NCI-H1105 (cell line): ENCODE measurements at regions not wholly inside any gene's neighbourhood (a gene's known extent, or its start where the extent isn't known, plus 50 kb on each side); places are given as distances from the start of the nearest gene placed in this dataset.
"Not testable (repeated sequence)": the region's sequence is repeated elsewhere in the genome, so short reads cannot be mapped to it uniquely, and the experiment has no call there.

Source experiments
- DNase-seq: peaks from one replicate; lab custom pipeline; 2025; lab: John Stamatoyannopoulos, UW

DNA sequence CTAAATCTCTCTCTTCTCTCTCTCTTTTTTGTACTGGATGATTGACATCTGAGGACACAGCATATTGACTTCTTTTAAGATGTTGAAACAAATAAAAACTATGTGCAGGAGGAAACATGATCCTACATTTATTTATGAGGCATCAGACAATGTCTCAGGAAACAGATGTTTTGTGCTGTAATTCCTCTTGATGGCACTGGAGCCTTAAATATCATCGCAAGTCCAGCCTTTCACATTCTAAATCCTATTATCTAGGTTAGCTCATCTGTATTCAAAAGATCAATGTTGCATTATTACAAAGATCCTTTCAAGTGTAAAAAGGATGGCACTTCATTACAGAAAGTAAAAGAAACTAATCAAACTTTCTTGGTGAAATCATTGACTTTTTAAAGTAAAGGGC lies 63.9 kb downstream of the MAT2B start:
- DNase-seq = no peak

DNA sequence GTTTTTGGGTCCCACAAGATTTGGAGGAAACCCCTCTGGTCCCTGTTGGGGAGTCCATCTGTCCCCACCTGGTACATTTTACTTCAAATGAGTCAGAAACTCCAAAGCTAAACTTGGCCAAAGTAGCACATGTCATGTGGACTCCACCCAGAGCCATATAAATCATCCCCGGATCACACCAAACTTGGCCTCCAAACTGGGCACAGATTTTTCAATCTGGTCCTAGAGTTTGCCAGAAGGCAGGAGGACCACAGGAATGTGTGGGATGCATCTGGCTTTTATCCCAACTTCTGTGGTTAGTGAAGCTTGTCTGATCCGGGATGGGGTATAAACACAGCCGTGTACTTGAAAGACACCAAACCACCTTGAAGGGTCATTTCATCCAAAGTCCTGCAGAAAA lies 66.3 kb downstream of the MAT2B start:
- no peak for DNase-seq

DNA sequence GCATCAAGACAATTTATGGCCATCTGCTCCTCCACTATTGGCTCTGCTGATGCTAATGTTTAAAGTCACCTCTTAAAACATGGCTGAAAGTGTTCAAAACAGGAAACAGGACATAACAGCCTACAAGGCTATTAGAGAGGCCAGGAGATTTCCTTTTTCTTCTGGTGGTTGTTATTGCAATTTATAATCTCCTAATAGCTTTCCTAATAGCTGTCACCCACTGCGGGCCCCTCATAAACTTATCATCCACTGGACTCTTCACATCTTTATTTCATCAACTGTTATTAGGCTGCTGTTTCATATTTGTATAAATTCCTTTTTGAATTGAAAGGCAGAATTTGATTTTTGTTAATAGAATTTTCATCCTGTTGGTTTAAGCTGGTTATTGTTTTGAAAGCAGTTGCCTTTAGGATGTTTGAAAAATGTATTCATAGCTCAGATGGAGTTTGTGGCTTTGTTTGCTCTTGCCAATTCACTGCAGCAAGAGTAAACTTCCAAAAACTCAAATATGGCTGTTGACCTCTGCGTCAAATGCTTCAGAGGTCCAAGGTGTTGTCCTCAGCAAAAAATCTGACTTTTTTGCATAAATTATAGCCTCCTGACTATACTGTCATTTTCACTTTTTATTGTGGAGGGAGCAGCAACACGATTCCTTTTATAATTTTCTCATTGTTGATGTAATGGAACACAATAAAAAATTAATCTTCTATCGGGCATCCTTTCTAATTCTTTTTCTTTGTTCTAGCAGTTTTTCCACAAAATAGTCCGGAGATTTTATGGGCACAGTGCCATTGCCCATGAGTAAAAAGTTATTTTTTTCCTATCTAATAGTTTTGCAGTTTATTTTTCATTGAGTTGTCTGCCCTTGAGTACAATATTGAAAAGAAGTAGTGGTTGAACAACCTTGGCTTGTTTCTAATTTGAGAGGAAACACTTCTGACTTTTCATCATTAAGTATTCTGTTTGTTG lies 69.3 kb downstream of the MAT2B start:
- no peak for DNase-seq

DNA sequence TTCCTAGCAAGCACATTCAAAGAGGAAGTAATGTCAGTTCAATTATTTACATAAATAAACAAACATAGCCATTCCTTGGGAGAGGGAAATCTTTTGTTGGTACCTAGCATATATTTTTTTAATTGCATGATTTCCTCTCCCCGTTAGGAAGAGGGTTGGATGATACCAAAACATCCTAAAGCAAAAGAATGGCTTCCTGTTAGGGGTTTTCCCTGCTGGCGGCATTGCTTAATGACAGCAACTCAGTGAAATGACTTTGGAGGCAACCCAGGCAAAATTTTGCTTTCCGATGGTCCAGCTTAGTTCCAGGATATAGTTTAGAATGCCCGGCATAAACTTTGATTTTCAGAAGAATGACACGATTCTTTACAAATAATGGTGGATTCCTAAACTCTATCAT lies 73.2 kb downstream of the MAT2B start:
- no peak for DNase-seq

DNA sequence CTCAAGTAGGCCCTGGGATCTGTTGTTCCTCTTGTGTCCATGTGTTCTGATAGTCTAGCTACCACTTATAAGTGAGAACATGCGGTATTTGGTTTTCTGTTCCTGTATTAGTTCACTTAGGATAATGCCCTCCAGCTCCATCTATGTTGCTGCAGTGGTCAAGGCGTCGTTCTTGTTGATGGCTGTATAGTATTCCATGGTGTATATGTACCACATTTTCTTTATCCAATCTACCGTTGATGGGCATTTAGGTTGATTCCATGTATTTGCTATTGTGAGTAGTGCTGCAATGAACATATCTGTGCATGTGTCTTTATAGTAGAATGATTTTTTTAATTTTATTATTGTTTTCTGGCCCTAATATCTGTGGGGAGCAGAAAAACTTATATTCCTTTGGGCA lies 74.3 kb downstream of the MAT2B start:
- no peak for DNase-seq

DNA sequence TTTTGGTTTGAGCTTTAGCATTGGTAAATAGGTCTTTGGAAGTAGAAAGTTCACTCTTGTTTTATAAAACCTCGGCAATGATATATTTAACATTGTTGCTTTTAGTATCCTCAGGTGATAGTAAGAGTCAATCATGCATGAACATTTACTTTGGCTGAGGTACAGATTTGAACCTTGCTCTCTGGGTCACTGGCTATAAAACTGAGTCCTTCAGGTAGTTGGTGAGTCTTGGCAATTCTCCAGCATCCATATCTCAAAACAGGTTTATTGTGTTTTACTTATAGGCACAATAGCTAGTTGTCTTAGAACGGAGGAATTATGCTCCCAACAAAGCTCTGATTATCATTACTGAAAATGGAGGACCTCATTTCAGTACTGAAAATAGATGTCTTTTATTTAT lies 75.1 kb downstream of the MAT2B start:
- no peak for DNase-seq

DNA sequence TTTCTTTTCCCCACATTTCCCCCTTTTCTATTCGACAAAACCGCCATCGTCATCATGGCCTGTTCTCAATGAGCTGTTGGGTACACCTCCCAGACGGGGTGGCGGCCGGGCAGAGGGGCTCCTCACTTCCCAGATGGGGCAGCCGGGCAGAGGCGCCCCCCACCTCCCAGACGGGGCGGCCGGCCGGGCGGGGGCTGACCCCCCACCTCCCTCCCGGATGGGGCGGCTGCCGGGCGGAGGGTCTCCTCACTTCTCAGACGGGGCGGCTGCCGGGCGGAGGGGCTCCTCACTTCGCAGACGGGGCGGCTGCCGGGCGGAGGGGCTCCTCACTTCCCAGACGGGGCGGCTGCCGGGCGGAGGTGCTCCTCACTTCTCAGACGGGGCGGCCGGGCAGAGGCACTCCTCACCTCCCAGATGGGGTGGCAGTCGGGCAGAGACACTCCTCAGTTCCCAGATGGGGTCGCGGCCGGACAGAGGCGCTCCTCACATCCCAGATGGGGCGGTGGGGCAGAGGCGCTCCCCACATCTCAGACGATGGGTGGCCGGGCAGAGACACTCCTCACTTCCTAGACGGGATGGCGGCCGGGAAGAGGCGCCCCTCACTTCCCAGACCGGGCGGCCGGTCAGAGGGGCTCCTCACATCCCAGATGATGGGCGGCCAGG lies 78.2 kb downstream of the MAT2B start:
- not testable (repeated sequence) for DNase-seq

DNA sequence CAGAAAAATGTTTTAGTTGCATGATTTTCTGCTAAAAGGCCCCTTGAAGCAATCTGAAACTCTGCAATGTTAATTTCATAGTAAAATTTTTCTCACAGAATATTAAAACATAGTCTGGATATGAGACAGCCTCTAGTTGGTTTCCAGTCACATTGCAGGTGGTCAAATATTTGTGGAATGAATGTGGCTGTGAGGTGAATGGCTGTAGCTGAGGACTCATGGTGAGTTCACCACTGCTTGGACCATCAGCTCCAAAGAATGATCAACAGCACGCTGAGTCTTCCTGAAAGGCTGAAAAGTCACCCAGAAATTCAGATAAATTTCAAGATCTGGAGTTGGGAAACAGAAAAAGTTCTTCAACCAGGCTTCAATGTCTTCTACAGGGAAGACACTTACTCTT lies 79.8 kb downstream of the MAT2B start:
- no peak for DNase-seq

DNA sequence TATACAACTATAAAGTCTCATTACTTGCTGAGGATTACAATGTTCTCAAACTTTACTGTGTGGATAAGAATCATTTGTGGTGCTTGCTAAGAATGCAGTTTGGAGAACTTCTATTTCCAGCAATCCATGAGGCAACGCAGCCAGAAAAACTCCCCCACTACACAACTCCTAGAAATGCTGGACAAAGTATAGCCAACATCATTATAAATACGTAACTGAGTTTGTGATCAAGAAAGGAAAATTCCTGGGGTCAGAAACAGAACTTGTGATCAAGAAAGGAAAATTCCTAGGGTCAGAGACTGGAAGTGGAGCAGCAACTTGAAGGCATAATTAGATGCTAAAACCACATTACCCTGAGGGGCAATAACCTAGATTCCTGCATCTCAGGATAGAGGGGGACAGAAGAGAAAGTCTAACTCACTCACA lies 81.1 kb downstream of the MAT2B start:
- no peak for DNase-seq

DNA sequence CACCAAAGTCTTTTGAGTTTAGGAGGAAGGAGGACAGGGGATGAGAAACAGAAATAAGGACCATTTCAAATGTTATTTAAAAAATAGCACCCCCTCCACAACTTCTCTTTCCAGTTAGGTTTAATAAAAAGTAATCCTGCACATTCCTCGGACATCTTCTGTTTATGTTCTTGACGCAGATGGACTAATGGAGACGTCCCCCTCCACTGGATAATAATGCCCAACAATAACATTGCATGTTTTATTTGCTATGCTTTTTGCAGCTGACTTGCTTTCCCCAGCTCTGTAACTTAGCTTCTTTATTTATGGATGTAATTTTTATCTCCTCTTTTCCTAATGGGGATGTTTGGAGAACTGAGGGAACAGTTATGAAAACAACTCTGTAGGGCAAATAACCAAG lies 89.5 kb downstream of the MAT2B start:
- no peak for DNase-seq

DNA sequence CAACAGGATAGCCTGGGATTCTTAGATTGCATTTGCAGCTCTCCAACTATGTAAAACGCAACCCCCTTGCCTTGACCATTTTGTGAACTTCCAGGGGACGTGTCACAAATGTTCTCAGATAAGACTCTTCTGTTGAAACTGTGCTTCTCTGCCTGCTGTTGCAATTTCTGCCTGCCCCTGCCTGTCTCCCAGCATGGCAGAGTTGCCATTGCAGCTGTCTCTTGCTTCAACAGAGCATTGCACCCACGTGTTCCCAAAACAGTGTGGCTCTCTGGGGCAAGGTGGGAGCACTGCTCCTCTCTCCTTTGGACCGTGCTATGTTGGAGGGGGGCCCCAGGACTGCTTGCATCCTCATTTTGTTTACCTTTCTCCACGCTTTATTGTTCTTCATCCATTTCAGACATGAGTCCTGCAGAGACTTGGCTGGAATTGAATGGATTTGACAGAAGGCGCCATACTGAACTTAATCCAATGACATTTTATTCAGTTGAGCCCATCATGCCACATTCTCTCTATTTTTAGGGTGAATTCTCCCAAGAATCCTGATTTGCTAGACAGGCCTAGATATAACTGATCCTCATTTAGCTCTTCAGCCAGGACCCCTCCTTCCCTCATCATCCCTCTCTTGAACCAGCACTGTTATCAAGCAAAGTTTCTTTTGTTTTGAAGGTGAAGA lies 90.7 kb downstream of the MAT2B start:
- DNase-seq = no peak

DNA sequence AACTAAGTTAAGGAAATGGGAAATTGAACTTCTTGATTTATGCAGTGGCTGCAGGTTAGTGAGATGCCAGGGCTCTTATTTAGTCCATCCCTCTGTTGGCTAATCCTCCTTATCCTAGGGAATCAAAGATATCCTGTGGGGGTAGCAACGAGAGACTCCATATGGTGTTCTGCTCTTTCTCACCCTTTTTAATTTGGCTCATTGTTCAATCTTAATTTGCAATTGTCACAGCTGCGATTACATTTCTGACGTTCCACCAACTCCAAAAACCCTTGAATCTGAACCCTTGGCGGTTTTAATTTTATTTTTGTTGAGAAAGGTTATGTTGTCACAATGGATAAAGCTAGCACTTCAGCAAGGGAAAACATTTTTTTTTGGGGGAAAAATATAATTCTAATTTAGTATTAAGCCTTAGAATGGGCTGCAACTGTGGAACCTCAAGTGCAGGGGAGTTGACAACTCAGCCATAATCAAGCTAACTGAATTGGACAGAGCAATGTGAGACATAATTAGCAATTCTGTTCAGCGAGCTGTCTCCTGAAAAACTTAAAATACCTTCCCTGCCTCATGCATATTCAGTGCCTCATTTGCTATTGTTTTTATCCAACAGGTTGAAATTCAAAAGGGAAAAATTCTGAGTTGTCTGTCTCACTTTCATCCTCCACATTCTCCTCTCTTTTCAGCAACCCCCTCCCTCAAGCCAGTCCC lies 91.3 kb downstream of the MAT2B start:
- DNase-seq = no peak

DNA sequence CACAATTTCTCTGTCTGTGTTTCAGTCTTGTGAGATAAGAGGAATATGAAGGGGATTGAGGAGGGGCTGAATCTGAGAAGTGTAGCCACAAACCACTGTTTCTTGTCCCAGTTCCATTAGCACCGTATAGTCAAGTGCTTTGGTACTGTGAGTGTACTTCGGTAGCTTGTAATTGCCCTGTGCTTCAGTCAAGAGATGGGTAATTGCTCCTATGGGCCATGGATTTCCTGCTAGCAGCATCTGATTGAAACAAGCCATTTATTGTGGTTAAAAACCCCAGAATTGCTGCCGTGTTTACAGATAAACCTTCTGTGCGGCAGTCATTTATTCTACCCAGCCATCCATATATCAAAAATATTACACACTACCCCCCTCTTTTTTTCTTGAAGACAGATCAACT lies 98.6 kb downstream of the MAT2B start:
- no peak for DNase-seq

DNA sequence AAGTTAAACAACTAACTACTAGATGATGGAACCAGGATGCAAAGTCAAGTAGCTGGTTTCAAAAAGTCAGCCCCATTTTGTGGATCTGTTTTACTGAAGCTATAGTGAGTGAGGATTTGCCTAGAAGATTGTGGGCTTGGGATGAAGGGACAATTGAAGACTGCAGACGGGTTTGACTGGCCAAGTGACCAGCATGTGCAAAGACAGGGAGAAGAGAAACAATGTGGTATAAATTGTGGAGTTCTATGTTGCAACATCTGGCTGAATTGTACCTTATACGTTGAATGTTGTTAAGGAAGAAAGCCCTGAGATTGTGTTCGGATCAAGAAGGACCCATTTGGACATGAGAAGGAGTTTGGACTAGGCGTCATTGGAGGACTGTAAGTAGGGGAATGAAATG lies 101.8 kb downstream of the MAT2B start:
- DNase-seq = no peak

DNA sequence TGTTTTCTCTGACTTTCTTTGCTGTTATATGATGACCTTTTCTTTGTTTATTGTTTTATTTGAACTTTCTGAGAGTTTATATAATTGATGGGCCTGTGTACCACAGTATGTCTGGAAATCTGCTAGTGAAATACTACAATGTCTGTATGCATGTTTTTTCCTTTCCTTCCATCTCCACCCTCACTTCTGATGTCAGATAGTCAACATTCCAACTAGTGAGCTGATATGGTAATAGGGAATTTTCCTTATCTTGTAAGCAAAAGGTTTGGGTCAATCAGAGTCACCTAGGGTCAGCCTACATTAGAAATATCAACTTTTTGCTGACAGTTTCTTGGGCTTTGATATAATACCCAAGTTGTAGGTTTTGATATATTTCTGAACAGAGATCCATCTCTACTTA lies 103.2 kb downstream of the MAT2B start:
- DNase-seq = no peak

DNA sequence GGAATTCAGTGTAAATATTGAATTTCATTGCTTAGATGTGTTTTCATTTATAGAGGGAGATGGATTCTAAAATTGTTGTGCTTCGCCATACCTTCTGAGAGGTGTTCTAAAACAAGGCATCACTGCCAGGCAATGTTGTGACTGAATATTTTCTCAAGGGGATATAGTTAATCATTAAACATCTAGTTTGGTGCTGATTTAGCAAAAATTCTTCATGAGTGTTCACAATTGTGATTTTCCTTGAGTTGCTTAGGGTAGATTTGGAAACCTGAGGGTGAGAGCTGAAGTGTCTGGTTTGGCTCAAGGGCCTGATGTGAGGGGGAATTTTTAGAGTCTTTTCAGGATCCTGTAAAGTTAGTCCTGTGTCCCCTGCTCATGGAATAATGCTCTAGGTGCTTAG lies 104.5 kb downstream of the MAT2B start:
- DNase-seq = no peak

DNA sequence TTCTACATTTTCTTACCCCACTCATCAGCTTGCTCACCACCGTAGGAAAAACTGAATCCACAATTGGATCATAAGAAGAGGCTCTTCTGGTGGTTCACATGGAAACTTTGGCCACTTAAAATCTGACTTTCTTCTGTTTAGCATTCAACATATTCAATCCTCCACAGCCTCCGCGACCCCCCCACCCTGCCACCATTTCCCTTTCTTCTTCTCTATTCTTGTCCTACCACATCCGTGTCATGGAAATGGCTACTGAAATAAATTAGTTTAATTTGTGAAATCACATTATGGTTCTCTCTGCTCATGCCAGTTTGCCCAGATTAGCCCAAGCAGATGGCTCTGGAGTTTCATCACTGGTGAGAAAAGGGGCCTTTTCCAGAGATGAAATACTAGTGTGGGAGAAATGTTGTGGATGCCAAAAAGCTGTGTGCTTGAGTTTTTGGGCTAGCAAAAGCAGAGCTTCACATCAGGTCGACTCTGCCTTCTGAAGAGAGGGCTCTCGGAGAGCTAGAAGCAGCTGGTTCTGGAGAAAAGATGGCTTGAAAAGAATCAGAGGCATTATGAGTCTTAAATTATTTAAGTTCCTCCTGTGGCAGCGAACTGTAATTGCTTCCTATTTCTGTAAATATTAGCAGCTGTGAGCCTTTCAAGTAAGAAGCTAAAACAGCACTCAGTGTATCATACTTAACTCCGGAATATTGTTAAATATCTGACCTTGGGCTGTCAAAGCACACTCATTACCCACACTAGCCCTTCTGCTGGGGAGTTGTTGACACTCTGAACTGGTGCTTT lies 107.1 kb downstream of the MAT2B start:
- no peak for DNase-seq

DNA sequence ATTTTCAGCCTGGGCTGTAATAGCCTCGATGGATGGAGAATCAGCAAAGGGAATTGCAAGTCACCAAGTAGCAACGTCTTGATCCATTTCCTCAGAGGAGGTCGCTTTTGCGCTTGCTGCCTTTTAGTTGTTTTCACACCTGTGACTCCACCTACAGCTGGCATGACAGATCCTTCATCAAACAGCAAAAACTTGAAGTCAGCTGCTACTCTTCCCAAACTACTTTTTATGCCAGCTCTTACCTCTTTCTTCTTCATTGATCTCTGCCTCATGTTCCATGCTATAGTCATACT lies 107.7 kb downstream of the MAT2B start:
- no peak for DNase-seq

DNA sequence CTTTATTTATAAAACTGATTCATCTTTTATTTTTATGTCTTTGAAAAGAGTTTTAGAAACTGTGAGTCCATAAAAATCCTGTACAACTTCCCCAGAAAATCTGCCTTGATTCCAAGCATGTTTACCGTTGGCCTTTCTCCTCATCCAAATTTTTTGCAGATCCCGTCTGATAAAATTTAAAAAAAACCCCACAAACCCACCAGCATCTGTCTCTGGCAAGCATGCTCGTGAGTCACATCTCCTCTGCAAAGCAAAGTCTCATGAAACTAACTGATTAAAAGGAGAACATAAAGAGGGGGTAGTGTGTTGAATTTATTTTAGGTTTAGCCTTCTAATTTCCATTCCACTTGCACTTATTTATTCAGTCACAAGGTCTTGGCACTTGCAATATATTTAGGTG lies 109.4 kb downstream of the MAT2B start:
- no peak for DNase-seq

DNA sequence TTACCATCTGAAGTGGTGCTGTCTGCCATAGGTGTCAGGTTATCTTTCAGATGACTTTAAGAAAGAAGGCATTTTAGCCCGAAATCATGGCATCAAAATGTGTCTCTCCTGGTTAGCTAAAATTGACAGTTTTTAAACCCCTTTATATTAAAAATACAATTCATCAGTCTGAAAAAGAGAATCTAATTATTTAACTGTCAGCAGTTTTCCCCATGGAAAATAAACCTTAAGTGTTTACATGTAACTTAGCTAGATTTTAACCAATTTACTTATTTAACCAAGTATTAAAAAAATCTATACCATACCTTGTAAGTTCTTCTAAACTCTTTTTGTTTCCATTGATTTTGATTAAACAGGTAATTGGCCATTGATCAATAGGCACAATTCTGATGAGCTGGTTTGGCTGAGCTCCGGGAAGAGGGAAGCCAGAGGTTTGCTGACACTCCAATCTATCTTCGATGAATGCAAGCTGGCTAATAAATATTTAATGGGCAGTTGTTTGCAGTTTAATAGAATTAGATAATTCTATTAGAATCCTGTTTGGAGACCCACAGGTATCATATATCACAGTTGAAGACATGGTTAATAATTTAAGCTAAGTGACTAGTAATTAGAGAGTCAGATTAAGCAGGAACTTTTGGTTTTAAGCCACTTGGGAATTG lies 114.0 kb downstream of the MAT2B start:
- DNase-seq = no peak

DNA sequence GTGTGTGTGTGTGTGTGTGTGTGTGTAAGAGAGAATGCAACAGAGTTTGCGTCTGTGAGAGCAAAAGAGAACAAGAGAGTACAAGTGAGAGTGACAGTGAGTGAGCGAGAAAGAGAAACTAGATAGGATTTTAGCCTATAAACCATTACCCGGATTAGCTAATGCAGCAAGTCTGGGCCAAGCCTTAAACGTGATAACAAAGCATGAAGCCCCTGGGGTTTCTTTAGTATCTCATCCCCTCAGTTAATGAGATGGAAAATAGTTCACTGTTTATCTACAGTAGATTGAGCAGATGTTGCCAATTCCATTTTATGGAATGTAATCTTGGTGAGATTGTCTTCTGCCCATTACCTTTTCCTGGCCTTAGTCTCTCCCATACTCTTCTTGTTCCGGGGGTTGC lies 114.5 kb downstream of the MAT2B start:
- no peak for DNase-seq
